ENCODE measurements at regions not wholly inside any gene's neighbourhood (a gene's known extent, or its start where the extent isn't known, plus 50 kb on each side); places are given as distances from the start of the nearest gene placed in this dataset.
A peak's percentile ranks its signal among the peaks of the same experiment; 100 is the strongest.

DNA sequence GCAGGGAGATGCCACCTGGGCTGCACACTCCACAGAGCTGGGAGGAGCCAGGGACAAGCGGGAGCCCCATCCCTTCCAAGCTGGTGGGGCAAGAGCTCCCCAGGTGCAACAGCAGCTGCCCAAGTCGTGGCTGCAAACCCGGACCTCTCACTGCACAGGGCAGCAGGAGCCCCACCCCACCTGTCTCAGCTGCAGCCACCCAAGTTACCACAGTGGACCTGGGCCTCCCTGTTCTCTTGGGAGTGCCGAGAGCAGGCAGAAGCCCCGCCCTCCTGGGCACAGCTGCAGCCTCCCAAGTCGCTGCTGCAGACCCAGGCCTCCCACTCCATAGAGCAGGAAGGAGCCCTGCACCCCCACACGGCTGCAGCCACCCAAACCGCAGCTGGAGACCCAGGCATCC lies 374.1 kb upstream of the ACO1 start:
- Histone ChIP-seq H3K4me1 (ENCODE audit: low read length) (no peaks in the 10 kb centered on the region), H3K4me2 (ENCODE audit: low read length) (0 out of 2 replicates have a peak overlapping the region, but pooled peaks have one; percentile 7), H3K36me3 (replicated peaks; ENCODE audit: low read depth, low read length) (no peaks in the 10 kb centered on the region), H3K79me2 (ENCODE audit: low read length) (no peaks in the 10 kb centered on the region), H3K27ac (ENCODE audit: low read length) (no peak overlapping the region), H3K4me3 (ENCODE audit: low read length) (no peak overlapping the region), H3K27me3 (ENCODE audit: low read depth, low read length) (no peaks in the 10 kb centered on the region), H4K20me1 (ENCODE audit: insufficient read depth, low read length) (no peaks in the 10 kb centered on the region), H3K9ac (ENCODE audit: low read length) (no peak overlapping the region), H3K9me3 (ENCODE audit: insufficient read depth, low read length) (no peaks in the 10 kb centered on the region), H2AFZ (ENCODE audit: low read depth, low read length) (0 out of 2 replicates have a peak overlapping the region, but pooled peaks have one; percentile 27)
- TF ChIP-seq, protein P1, sequence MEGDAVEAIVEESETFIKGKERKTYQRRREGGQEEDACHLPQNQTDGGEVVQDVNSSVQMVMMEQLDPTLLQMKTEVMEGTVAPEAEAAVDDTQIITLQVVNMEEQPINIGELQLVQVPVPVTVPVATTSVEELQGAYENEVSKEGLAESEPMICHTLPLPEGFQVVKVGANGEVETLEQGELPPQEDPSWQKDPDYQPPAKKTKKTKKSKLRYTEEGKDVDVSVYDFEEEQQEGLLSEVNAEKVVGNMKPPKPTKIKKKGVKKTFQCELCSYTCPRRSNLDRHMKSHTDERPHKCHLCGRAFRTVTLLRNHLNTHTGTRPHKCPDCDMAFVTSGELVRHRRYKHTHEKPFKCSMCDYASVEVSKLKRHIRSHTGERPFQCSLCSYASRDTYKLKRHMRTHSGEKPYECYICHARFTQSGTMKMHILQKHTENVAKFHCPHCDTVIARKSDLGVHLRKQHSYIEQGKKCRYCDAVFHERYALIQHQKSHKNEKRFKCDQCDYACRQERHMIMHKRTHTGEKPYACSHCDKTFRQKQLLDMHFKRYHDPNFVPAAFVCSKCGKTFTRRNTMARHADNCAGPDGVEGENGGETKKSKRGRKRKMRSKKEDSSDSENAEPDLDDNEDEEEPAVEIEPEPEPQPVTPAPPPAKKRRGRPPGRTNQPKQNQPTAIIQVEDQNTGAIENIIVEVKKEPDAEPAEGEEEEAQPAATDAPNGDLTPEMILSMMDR (IDR thresholded peaks at IDR 0.05; ENCODE audit: low read depth, low read length) = no peak
- TF ChIP-seq EZH2phosphoT487 (IDR thresholded peaks at IDR 0.05; ENCODE audit: low read depth) = no peak

GRCh38 chr9:32011049-32011448 lies 373.4 kb upstream of the ACO1 start:
- Histone ChIP-seq H3K27me3 (ENCODE audit: low read depth, low read length) (no peaks in the 10 kb centered on the region), H3K27ac (ENCODE audit: low read length) (no peak overlapping the region), H3K9me3 (ENCODE audit: insufficient read depth, low read length) (no peaks in the 10 kb centered on the region), H4K20me1 (ENCODE audit: insufficient read depth, low read length) (no peaks in the 10 kb centered on the region), H3K36me3 (replicated peaks; ENCODE audit: low read depth, low read length) (no peaks in the 10 kb centered on the region), H3K4me2 (ENCODE audit: low read length) (no peak overlapping the region), H3K9ac (ENCODE audit: low read length) (no peak overlapping the region), H2AFZ (ENCODE audit: low read depth, low read length) (peak overlapping the region; percentile 73; the same call in 1 of the 2 replicates), H3K4me1 (ENCODE audit: low read length) (no peaks in the 10 kb centered on the region), H3K79me2 (ENCODE audit: low read length) (no peaks in the 10 kb centered on the region), H3K4me3 (ENCODE audit: low read length) (no peak overlapping the region)
- TF ChIP-seq EZH2phosphoT487 (IDR thresholded peaks at IDR 0.05; ENCODE audit: low read depth) = no peak
- TF ChIP-seq, protein P1 (IDR thresholded peaks at IDR 0.05; ENCODE audit: low read depth, low read length) = no peak

DNA sequence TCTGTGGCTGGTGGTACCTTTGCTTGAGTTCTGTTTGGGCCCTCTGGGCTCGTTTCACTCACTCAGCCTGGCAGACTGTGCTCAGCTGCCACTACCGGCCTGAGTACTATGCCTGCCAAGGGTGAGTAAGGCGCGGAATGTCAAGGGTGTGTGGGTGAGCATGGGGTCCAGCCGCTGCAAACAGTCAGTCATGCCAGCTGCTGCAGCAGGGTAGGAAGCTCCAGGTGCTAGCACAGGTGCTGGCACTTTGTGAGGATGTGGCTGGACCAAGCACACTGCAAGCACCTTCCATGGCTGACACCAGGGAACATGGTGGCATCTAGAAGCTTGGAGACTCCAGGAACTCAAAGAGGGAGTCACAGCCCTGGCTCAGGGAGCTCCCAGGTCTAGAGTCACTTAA lies 368.6 kb upstream of the ACO1 start:
- Histone ChIP-seq H3K9ac (ENCODE audit: low read length) (no peak overlapping the region), H3K27me3 (ENCODE audit: low read depth, low read length) (no peaks in the 10 kb centered on the region), H3K36me3 (replicated peaks; ENCODE audit: low read depth, low read length) (no peaks in the 10 kb centered on the region), H3K27ac (ENCODE audit: low read length) (no peak overlapping the region), H4K20me1 (ENCODE audit: insufficient read depth, low read length) (no peaks in the 10 kb centered on the region), H3K79me2 (ENCODE audit: low read length) (no peaks in the 10 kb centered on the region), H3K9me3 (ENCODE audit: insufficient read depth, low read length) (no peaks in the 10 kb centered on the region), H2AFZ (ENCODE audit: low read depth, low read length) (no peak overlapping the region), H3K4me1 (ENCODE audit: low read length) (no peaks in the 10 kb centered on the region), H3K4me3 (ENCODE audit: low read length) (no peak overlapping the region), H3K4me2 (ENCODE audit: low read length) (no peak overlapping the region)
- no peak for TF ChIP-seq EZH2phosphoT487 (IDR thresholded peaks at IDR 0.05; ENCODE audit: low read depth)
- TF ChIP-seq, protein P1 (IDR thresholded peaks at IDR 0.05; ENCODE audit: low read depth, low read length) = no peak

- no peaks in the 10 kb centered on the region for H3K9me3 ChIP-seq (ENCODE audit: insufficient read depth, low read length)
- H3K4me1 ChIP-seq (ENCODE audit: low read length) = no peaks in the 10 kb centered on the region
- H3K4me3 ChIP-seq (ENCODE audit: low read length) = no peak overlapping the region
- no peaks in the 10 kb centered on the region for H4K20me1 ChIP-seq (ENCODE audit: insufficient read depth, low read length)
- no peak overlapping the region for H3K27ac ChIP-seq (ENCODE audit: low read length)
- no peaks in the 10 kb centered on the region for H3K36me3 ChIP-seq (replicated peaks; ENCODE audit: low read depth, low read length)
- no peak overlapping the region for H3K9ac ChIP-seq (ENCODE audit: low read length)
- no peaks in the 10 kb centered on the region for H3K27me3 ChIP-seq (ENCODE audit: low read depth, low read length)
- no peak overlapping the region for H2AFZ ChIP-seq (ENCODE audit: low read depth, low read length)
- H3K4me2 ChIP-seq (ENCODE audit: low read length) = no peak overlapping the region
- TF ChIP-seq, protein P1 (IDR thresholded peaks at IDR 0.05; ENCODE audit: low read depth, low read length) = no peak
- no peak for TF ChIP-seq EZH2phosphoT487 (IDR thresholded peaks at IDR 0.05; ENCODE audit: low read depth)
- H3K79me2 ChIP-seq (ENCODE audit: low read length) = no peaks in the 10 kb centered on the region
These were observed 338.9 kb upstream of the ACO1 start for GRCh38 chr9:32045513-32045912.
